T-cell (primary cell): ENCODE measurements at regions not wholly inside any gene's neighbourhood (a gene's known extent, or its start where the extent isn't known, plus 50 kb on each side); places are given as distances from the start of the nearest gene placed in this dataset.

Experiments
- ATAC-seq, 4 experiments: fragments of 200-7000 bp in 3 of 4; fragments of 150-1000 bp in 1 of 4; cut with Tn5 transposase; replicated peaks in 1 of 4; 1 replicate in 3 of 4; 2 replicates in 1 of 4; pipeline ENCODE4 v1.10.0; 2021; ENCODE audit warnings: moderate library complexity in 3 of 4, mild to moderate bottlenecking in 2 of 4, moderate number of reproducible peaks in 1 of 4
- CTCF ChIA-PET, 2 donors: fragments of 300-600 bp; sonication (Branson Sonifier 250); formaldehyde crosslinking; loops; one replicate each; lab custom pipeline; 2022; ENCODE audit warnings: antibody characterized with exemption in 2 of 2; lab: Charles Lee
- POLR2A ChIA-PET, 2 donors: fragments of 300-600 bp; sonication (Branson Sonifier 250); formaldehyde crosslinking; loops; one replicate each; lab custom pipeline; 2022; ENCODE audit warnings: antibody characterized with exemption in 2 of 2; lab: Charles Lee
- DNase-seq, 35 experiments: peaks; one replicate each; pipeline versions ENCODE4 v3.0.0 to v3.0.0-alpha.2; 2013 to 2023
- H3K27ac ChIP-seq: one replicate; pipeline ENCODE4 v1.5.1; 2013; ENCODE audit warnings: low read length
- H3K27me3 ChIP-seq, 2 experiments: replicated peaks in 1 of 2; 1 replicate in 1 of 2; 2 replicates in 1 of 2; pipeline versions ENCODE4 v1.6.1 to v1.7.0; 2013; ENCODE audit warnings: low read length in 1 of 2, mixed read lengths in 1 of 2; ENCODE audit not compliant: control insufficient read depth in 2 of 2, insufficient read depth in 2 of 2; ENCODE audit errors: extremely low read depth in 1 of 2
- H3K36me3 ChIP-seq, 2 donors: 1 replicate in 1 of 2; 2 replicates in 1 of 2; pipeline versions ENCODE4 v1.6.1 to v1.7.0; 2013; ENCODE audit warnings: low read length in 1 of 2; ENCODE audit not compliant: control insufficient read depth in 2 of 2, insufficient read depth in 1 of 2; ENCODE audit errors: extremely low read depth in 1 of 2
- H3K4me1 ChIP-seq, 2 experiments: 1 replicate in 1 of 2; 2 replicates in 1 of 2; pipeline versions ENCODE4 v1.6.1 to v1.7.0; 2013; ENCODE audit warnings: low read length in 2 of 2, mixed read lengths in 1 of 2; ENCODE audit not compliant: insufficient read depth in 2 of 2, control insufficient read depth in 1 of 2; ENCODE audit errors: extremely low read depth in 1 of 2
- H3K4me3 ChIP-seq, 2 donors: 1 replicate in 1 of 2; 2 replicates in 1 of 2; pipeline versions ENCODE4 v1.5.1 to v1.7.0; 2013; ENCODE audit warnings: mild to moderate bottlenecking in 2 of 2, low read length in 1 of 2, moderate library complexity in 1 of 2; ENCODE audit not compliant: control insufficient read depth in 1 of 2; ENCODE audit errors: extremely low read depth in 1 of 2
- H3K9me3 ChIP-seq: 2 replicates; pipeline ENCODE4 v1.7.0; 2013
- H3K27ac Mint-ChIP-seq, 2 donors: one replicate each; pipeline ENCODE4 v1.8.0; 2020 to 2021; ENCODE audit warnings: mild to moderate bottlenecking in 2 of 2, mixed read lengths in 2 of 2
- H3K27me3 Mint-ChIP-seq, 2 donors: one replicate each; pipeline ENCODE4 v1.8.0; 2021 to 2022; ENCODE audit warnings: mixed read lengths in 2 of 2
- H3K36me3 Mint-ChIP-seq: one replicate; pipeline ENCODE4 v1.8.0; 2021; ENCODE audit warnings: mixed read lengths
- H3K4me1 Mint-ChIP-seq, 3 donors: one replicate each; pipeline ENCODE4 v1.8.0; 2020 to 2022; ENCODE audit warnings: mixed read lengths in 3 of 3, mild to moderate bottlenecking in 1 of 3
- H3K4me3 Mint-ChIP-seq, 3 donors: one replicate each; pipeline ENCODE4 v1.8.0; 2020 to 2022; ENCODE audit warnings: mild to moderate bottlenecking in 3 of 3, mixed read lengths in 3 of 3, moderate library complexity in 3 of 3
- H3K9me3 Mint-ChIP-seq, 3 donors: one replicate each; pipeline ENCODE4 v1.8.0; 2020 to 2022; ENCODE audit warnings: mixed read lengths in 3 of 3
- WGBS: methylation state at CpG from one replicate; pipeline ENCODE4 v1.1.5; 2013; ENCODE audit warnings: missing lambda C conversion rate; ENCODE audit not compliant: insufficient coverage; 5-methylcytosine and 5-hydroxymethylcytosine counted together

GRCh38 chr5:81914696-81915095 lies 57.1 kb upstream of the ATG10 start:
- H3K27ac ChIP-seq = no peak overlapping the region
- no peaks in the 10 kb centered on the region for H3K4me1 Mint-ChIP-seq
- no peaks in the 10 kb centered on the region for H3K27me3 Mint-ChIP-seq
- H3K4me3 Mint-ChIP-seq = no peak overlapping the region
- no peaks in the 10 kb centered on the region for H3K36me3 Mint-ChIP-seq
- H3K9me3 ChIP-seq = no peaks in the 10 kb centered on the region
- no peaks in the 10 kb centered on the region for H3K4me1 ChIP-seq
- POLR2A ChIA-PET = no interaction called here
- no peaks in the 10 kb centered on the region for H3K36me3 ChIP-seq
- no peaks in the 10 kb centered on the region for H3K27me3 ChIP-seq
- no peak overlapping the region for H3K4me3 ChIP-seq
- ATAC-seq (no peak), DNase-seq (no peak)
- CTCF ChIA-PET = no interaction called here
- no peaks in the 10 kb centered on the region for H3K9me3 Mint-ChIP-seq
- no peak overlapping the region for H3K27ac Mint-ChIP-seq
- WGBS = no CpG with 5 or more reads among the region's 1 CpG

DNA sequence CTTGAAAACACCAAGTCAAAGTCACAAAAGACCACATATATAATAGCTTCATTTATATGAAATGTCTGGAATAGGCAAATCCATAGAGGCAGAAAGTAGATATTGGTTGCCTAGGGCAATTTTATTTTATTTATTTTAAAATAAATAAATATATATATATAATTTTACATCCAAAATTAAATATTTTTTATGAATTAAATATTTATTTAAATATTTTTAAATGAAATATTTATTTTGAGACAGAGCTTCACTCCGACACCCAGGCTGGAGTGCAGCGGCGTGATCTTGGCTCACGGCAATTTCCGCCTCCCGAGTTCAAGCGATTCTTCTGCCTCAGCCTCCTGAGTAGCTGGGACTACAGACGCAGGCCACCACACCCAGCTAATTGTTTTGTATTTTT lies 58.9 kb upstream of the ATG10 start:
- Histone ChIP-seq H3K27me3 (no peaks in the 10 kb centered on the region), H3K27ac (no peak overlapping the region), H3K9me3 (no peaks in the 10 kb centered on the region), H3K4me1 (no peaks in the 10 kb centered on the region), H3K36me3 (no peaks in the 10 kb centered on the region), H3K4me3 (no peak overlapping the region)
- DNase-seq (no peak), ATAC-seq (no peak)
- Mint-ChIP-seq H3K9me3 (no peaks in the 10 kb centered on the region), H3K27me3 (no peaks in the 10 kb centered on the region), H3K36me3 (no peaks in the 10 kb centered on the region), H3K27ac (no peak overlapping the region), H3K4me1 (no peaks in the 10 kb centered on the region), H3K4me3 (no peak overlapping the region)
- ChIA-PET POLR2A (no interaction called here), CTCF (no interaction called here)
- 100% methylated on average over 2 of the region's 8 CpGs for WGBS

GRCh38 chr5:81909677-81910076 lies 62.1 kb upstream of the ATG10 start:
- WGBS = no CpG with 5 or more reads among the region's 1 CpG
- Mint-ChIP-seq H3K36me3 (no peaks in the 10 kb centered on the region), H3K4me3 (no peak overlapping the region), H3K27ac (no peak overlapping the region), H3K27me3 (no peaks in the 10 kb centered on the region), H3K4me1 (no peaks in the 10 kb centered on the region), H3K9me3 (no peaks in the 10 kb centered on the region)
- Histone ChIP-seq H3K4me3 (no peak overlapping the region), H3K4me1 (no peaks in the 10 kb centered on the region), H3K36me3 (no peaks in the 10 kb centered on the region), H3K27ac (no peak overlapping the region), H3K9me3 (no peaks in the 10 kb centered on the region), H3K27me3 (no peaks in the 10 kb centered on the region)
- CTCF ChIA-PET = interaction anchor here in 1 of 2 donors (0.7 kb wide), 1 partner anchor 256 kb away, joined by 7 read pairs; no protein-coding TSS in a partner anchor
- POLR2A ChIA-PET = no interaction called here
- ATAC-seq = no peak
- no peak for DNase-seq

DNA sequence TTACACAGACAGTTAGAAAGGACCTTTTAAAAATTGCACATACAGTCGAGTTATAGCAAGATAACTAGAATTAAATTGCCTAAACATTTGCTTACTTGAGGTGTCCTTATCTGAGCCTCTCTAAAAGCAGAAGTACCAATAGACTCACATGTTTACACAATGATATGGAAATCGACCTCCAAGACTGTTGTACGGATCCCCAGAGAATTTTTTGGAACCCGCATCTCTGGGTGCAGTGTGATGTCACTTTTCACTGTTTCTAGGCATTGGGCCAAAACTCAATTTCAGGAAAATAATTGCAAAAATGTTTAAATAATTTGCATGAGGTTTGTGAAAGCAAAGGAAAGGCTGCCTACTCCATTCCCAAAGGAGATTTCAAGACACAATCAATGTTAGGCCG lies 63.1 kb upstream of the ATG10 start:
- H3K27ac Mint-ChIP-seq = no peak overlapping the region
- H3K27me3 Mint-ChIP-seq = no peaks in the 10 kb centered on the region
- Histone ChIP-seq H3K4me3 (no peak overlapping the region), H3K27ac (no peak overlapping the region), H3K9me3 (no peaks in the 10 kb centered on the region), H3K4me1 (no peaks in the 10 kb centered on the region), H3K27me3 (no peaks in the 10 kb centered on the region), H3K36me3 (no peaks in the 10 kb centered on the region)
- H3K4me1 Mint-ChIP-seq = no peaks in the 10 kb centered on the region
- H3K4me3 Mint-ChIP-seq = no peak overlapping the region
- no CpG with 5 or more reads among the region's 5 CpGs for WGBS
- DNase-seq = no peak
- ATAC-seq = no peak
- no peaks in the 10 kb centered on the region for H3K9me3 Mint-ChIP-seq
- ChIA-PET CTCF (no interaction called here), POLR2A (no interaction called here)
- no peaks in the 10 kb centered on the region for H3K36me3 Mint-ChIP-seq

GRCh38 chr5:81908044-81908443 lies 63.8 kb upstream of the ATG10 start:
- no peak for DNase-seq
- CTCF ChIA-PET = no interaction called here
- 92% methylated on average over 8 of the region's 10 CpGs for WGBS
- no peak overlapping the region for H3K27ac Mint-ChIP-seq
- Histone ChIP-seq H3K4me1 (no peaks in the 10 kb centered on the region), H3K9me3 (no peaks in the 10 kb centered on the region), H3K4me3 (no peak overlapping the region), H3K27ac (no peak overlapping the region), H3K27me3 (no peaks in the 10 kb centered on the region), H3K36me3 (no peaks in the 10 kb centered on the region)
- no peaks in the 10 kb centered on the region for H3K9me3 Mint-ChIP-seq
- no peak for ATAC-seq
- no peaks in the 10 kb centered on the region for H3K27me3 Mint-ChIP-seq
- H3K36me3 Mint-ChIP-seq = no peaks in the 10 kb centered on the region
- no peaks in the 10 kb centered on the region for H3K4me1 Mint-ChIP-seq
- H3K4me3 Mint-ChIP-seq = no peak overlapping the region
- POLR2A ChIA-PET = interaction anchor here in 1 of 2 donors (0.6 kb wide), 1 partner anchor 114 kb away, joined by 4 read pairs; no protein-coding TSS in a partner anchor

DNA sequence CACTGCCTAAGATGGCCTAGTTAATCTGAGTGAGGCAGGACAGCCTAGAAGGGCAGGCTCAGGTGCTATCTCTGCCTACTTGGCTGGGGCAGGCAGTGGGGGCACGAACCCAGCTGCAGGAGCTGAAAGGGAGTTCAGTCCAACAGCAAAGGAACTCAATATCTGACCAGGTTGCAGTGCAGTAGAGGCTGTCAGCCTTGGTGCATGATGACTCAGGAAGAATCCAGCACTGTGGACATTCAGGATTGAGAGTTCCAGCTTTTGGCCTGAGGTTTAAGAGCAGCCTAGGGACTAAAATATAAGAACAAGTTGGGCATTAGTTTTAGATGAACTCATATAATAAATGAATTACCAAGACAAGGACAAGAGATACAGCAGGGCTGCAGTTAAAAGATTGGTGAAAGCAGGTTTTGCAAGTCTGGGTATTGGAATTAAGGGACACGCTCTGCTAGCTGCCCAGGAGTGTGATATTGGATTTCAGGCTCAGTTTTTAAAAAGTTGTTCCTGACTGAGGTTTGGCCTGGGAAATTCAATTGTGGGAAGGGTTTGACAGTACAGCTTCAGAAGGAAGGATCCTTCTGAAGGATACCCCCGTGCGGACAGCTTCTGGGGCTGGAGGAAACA lies 64.7 kb upstream of the ATG10 start:
- ChIA-PET POLR2A (no interaction called here), CTCF (interaction anchor here in 1 of 2 donors (0.5 kb wide), 1 partner anchor 181 kb away, joined by 3 read pairs; no protein-coding TSS in a partner anchor)
- no peaks in the 10 kb centered on the region for H3K27me3 Mint-ChIP-seq
- 82% methylated on average over 4 of the region's 4 CpGs for WGBS
- H3K4me1 Mint-ChIP-seq = no peaks in the 10 kb centered on the region
- H3K36me3 Mint-ChIP-seq = no peaks in the 10 kb centered on the region
- no peaks in the 10 kb centered on the region for H3K27me3 ChIP-seq
- DNase-seq (no peak), ATAC-seq (no peak)
- H3K4me3 Mint-ChIP-seq = no peak overlapping the region
- no peak overlapping the region for H3K4me3 ChIP-seq
- no peaks in the 10 kb centered on the region for H3K36me3 ChIP-seq
- H3K27ac ChIP-seq = no peak overlapping the region
- no peaks in the 10 kb centered on the region for H3K4me1 ChIP-seq
- H3K27ac Mint-ChIP-seq = no peak overlapping the region
- no peaks in the 10 kb centered on the region for H3K9me3 ChIP-seq
- no peaks in the 10 kb centered on the region for H3K9me3 Mint-ChIP-seq

GRCh38 chr5:81906086-81906485 lies 65.7 kb upstream of the ATG10 start:
- H3K4me3 Mint-ChIP-seq = no peak overlapping the region
- H3K4me1 Mint-ChIP-seq = no peaks in the 10 kb centered on the region
- H3K27me3 ChIP-seq = peaks cover 0 to 3% of the 10 kb centered on the region in 2 experiments
- no peaks in the 10 kb centered on the region for H3K4me1 ChIP-seq
- ChIA-PET CTCF (no interaction called here), POLR2A (no interaction called here)
- H3K27ac Mint-ChIP-seq = no peak overlapping the region
- no peak for DNase-seq
- H3K4me3 ChIP-seq = no peak overlapping the region
- ATAC-seq = no peak
- H3K27ac ChIP-seq = no peak overlapping the region
- H3K36me3 ChIP-seq = peaks cover 0 to 2% of the 10 kb centered on the region in 2 donors
- H3K9me3 Mint-ChIP-seq = peaks cover 4 to 8% (median 6%) of the 10 kb centered on the region in 3 donors
- H3K9me3 ChIP-seq = no peaks in the 10 kb centered on the region
- no peaks in the 10 kb centered on the region for H3K36me3 Mint-ChIP-seq
- H3K27me3 Mint-ChIP-seq = no peaks in the 10 kb centered on the region
- WGBS = 100% methylated on average over 5 of the region's 5 CpGs
